A673 (cell line): ENCODE measurements at regions not wholly inside any gene's neighbourhood (a gene's known extent, or its start where the extent isn't known, plus 50 kb on each side); places are given as distances from the start of the nearest gene placed in this dataset.

ENCODE experiments used
- BruUV-seq: library from RNA; stranded (reverse); fragments of 400-500 nt; replicated peaks from 2 replicates; lab custom pipeline; 2021; lab: Mats Ljungman, UMichigan
- CTCF ChIA-PET: fragments of 300-600 bp; sonication (Branson Sonifier 250); formaldehyde crosslinking; loops from one replicate; lab custom pipeline; 2022; ENCODE audit warnings: antibody characterized with exemption; lab: Charles Lee
- POLR2A ChIA-PET: fragments of 300-600 bp; sonication (Branson Sonifier 250); formaldehyde crosslinking; loops from one replicate; lab custom pipeline; 2022; ENCODE audit warnings: antibody characterized with exemption; ENCODE audit not compliant: low non-redundant PET; lab: Charles Lee
- DNase-seq: peaks from one replicate; pipeline ENCODE4 v3.0.0-alpha.2; 2015; ENCODE audit warnings: low spot score
- H3K27ac ChIP-seq: fragments of 200-600 bp; sonication (generic); 2 replicates; pipeline ENCODE4 v1.5.1; 2016; ENCODE audit warnings: mixed run types, low read depth, mild to moderate bottlenecking, mixed read lengths, antibody characterized with exemption, low read length; ENCODE audit not compliant: poor library complexity, severe bottlenecking
- H3K27me3 ChIP-seq: fragments of 200-600 bp; sonication (generic); replicated peaks from 2 replicates; pipeline ENCODE4 v1.6.1; 2017; ENCODE audit warnings: mixed run types, low read depth, mild to moderate bottlenecking, mixed read lengths, antibody characterized with exemption, low read length; ENCODE audit not compliant: insufficient read depth, poor library complexity
- H3K36me3 ChIP-seq: fragments of 200-600 bp; sonication (generic); 2 replicates; pipeline ENCODE4 v1.6.1; 2016; ENCODE audit warnings: mixed run types, mild to moderate bottlenecking, mixed read lengths, antibody characterized with exemption, low read length; ENCODE audit not compliant: insufficient read depth, poor library complexity, severe bottlenecking
- H3K4me1 ChIP-seq: fragments of 200-600 bp; sonication (generic); 2 replicates; pipeline ENCODE4 v1.6.1; 2017; ENCODE audit warnings: mixed run types, mild to moderate bottlenecking, mixed read lengths, antibody characterized with exemption, low read length; ENCODE audit not compliant: insufficient read depth, poor library complexity, severe bottlenecking
- H3K4me3 ChIP-seq: fragments of 200-600 bp; sonication (generic); 2 replicates; pipeline ENCODE4 v1.5.1; 2016; ENCODE audit warnings: low read depth, mixed run types, mild to moderate bottlenecking, mixed read lengths, low read length; ENCODE audit not compliant: poor library complexity, severe bottlenecking
- H3K9me3 ChIP-seq: fragments of 200-600 bp; sonication (generic); 2 replicates; pipeline ENCODE4 v1.6.1; 2016; ENCODE audit warnings: mixed run types, low read depth, mild to moderate bottlenecking, mixed read lengths, antibody characterized with exemption, low read length; ENCODE audit not compliant: poor library complexity, severe bottlenecking
- CTCF ChIP-seq: fragments of 300-800, 200-600 bp; sonication (generic); conservative IDR thresholded peaks from 2 replicates; pipeline ENCODE4 v1.5.1; 2017; ENCODE audit warnings: low read depth, mild to moderate bottlenecking, antibody characterized with exemption, low read length, moderate library complexity, mixed read lengths
- EZH2 ChIP-seq: fragments of 200-600 bp; sonication (generic); IDR thresholded peaks from 2 replicates; pipeline ENCODE4 v1.6.1; 2017; ENCODE audit warnings: borderline replicate concordance, low read depth, mild to moderate bottlenecking, mixed read lengths, antibody characterized with exemption, low read length; ENCODE audit not compliant: poor library complexity, severe bottlenecking
- intact Hi-C: fragments of 100-400 bp; cut with micrococcal nuclease; formaldehyde crosslinking; loops from one replicate; pipeline ENCODE4 v1.10.0; 2022; ENCODE audit not compliant: unreplicated experiment

- ChIA-PET POLR2A (no interaction called here), CTCF (no interaction called here)
- no peaks in the 10 kb centered on the region for H3K27me3 ChIP-seq
- TF ChIP-seq CTCF (no peak), EZH2 (no peak)
- DNase-seq: no peak
- H3K36me3 ChIP-seq: no peaks in the 10 kb centered on the region
- no peaks in the 10 kb centered on the region for H3K9me3 ChIP-seq
- no peak overlapping the region for H3K27ac ChIP-seq
- intact Hi-C loops: no loop called here
- H3K4me1 ChIP-seq: no peaks in the 10 kb centered on the region
- no TSS peak for BruUV-seq
- no peak overlapping the region for H3K4me3 ChIP-seq
Measured at GRCh38 chr12:43078976-43079375, 473.0 kb downstream of the ADAMTS20 start.

- Histone ChIP-seq H3K36me3 (no peaks in the 10 kb centered on the region), H3K4me3 (no peak overlapping the region), H3K4me1 (no peaks in the 10 kb centered on the region), H3K27ac (no peak overlapping the region), H3K9me3 (no peaks in the 10 kb centered on the region), H3K27me3 (no peaks in the 10 kb centered on the region)
- ChIA-PET CTCF (no interaction called here), POLR2A (no interaction called here)
- no peak for DNase-seq
- TF ChIP-seq EZH2: no peak
- no peak for TF ChIP-seq CTCF
- no TSS peak for BruUV-seq
- intact Hi-C loops: no loop called here
Measured at GRCh38 chr12:43072431-43072830, 479.6 kb downstream of the ADAMTS20 start.

- BruUV-seq: no TSS peak
- no peaks in the 10 kb centered on the region for H3K9me3 ChIP-seq
- no peak for DNase-seq
- intact Hi-C loops: no loop called here
- no peak overlapping the region for H3K27ac ChIP-seq
- ChIA-PET CTCF (no interaction called here), POLR2A (no interaction called here)
- no peaks in the 10 kb centered on the region for H3K4me1 ChIP-seq
- TF ChIP-seq CTCF (no peak), EZH2 (no peak)
- H3K4me3 ChIP-seq: no peak overlapping the region
- no peaks in the 10 kb centered on the region for H3K36me3 ChIP-seq
- no peaks in the 10 kb centered on the region for H3K27me3 ChIP-seq
Measured at GRCh38 chr12:43069768-43070221, 480.2 kb upstream of the PRICKLE1 start.
